HG02938 (cell line): ENCODE measurements at regions not wholly inside any gene's neighbourhood (a gene's known extent, or its start where the extent isn't known, plus 50 kb on each side); places are given as distances from the start of the nearest gene placed in this dataset.
"Not testable (repeated sequence)": the region's sequence is repeated elsewhere in the genome, so short reads cannot be mapped to it uniquely, and the experiment has no call there.

Source experiments
- ATAC-seq: cut with Tn5 transposase; IDR thresholded peaks from one replicate; pipeline ENCODE4 v1.9.1; 2021; ENCODE audit warnings: mild to moderate bottlenecking, moderate library complexity; ENCODE audit not compliant: unreplicated experiment

GRCh38 chr1:206256935-206257334 is 53.6 kb downstream of the SRGAP2 start:
- ATAC-seq, result peak; percentile 97

- ATAC-seq, result not testable (repeated sequence)
These were observed 58.1 kb downstream of the SRGAP2 start for GRCh38 chr1:206261473-206261872.

GRCh38 chr1:206262424-206262823 is 59.1 kb downstream of the SRGAP2 start:
- ATAC-seq, result not testable (repeated sequence)

GRCh38 chr1:206264916-206265315 is 61.6 kb downstream of the SRGAP2 start:
- not testable (repeated sequence) for ATAC-seq

- ATAC-seq, result not testable (repeated sequence)
These were observed 67.8 kb downstream of the SRGAP2 start for GRCh38 chr1:206271153-206271552.

- not testable (repeated sequence) for ATAC-seq
These were observed 69.8 kb downstream of the SRGAP2 start for GRCh38 chr1:206273104-206273503.

GRCh38 chr1:206276143-206276542 is 72.8 kb downstream of the SRGAP2 start:
- ATAC-seq, result not testable (repeated sequence)

- not testable (repeated sequence) for ATAC-seq
These were observed 75.3 kb downstream of the SRGAP2 start for GRCh38 chr1:206278683-206279082.

GRCh38 chr1:206280683-206281082 is 77.3 kb downstream of the SRGAP2 start:
- not testable (repeated sequence) for ATAC-seq

- peak; percentile 54 for ATAC-seq
These were observed 78.7 kb downstream of the SRGAP2 start for GRCh38 chr1:206281912-206282654.

- not testable (repeated sequence) for ATAC-seq
These were observed 82.0 kb downstream of the SRGAP2 start for GRCh38 chr1:206285024-206285960.

- ATAC-seq, result not testable (repeated sequence)
These were observed 84.4 kb downstream of the SRGAP2 start for GRCh38 chr1:206287759-206288158.

GRCh38 chr1:206288453-206288852 is 85.1 kb downstream of the SRGAP2 start:
- ATAC-seq, result not testable (repeated sequence)

GRCh38 chr1:206297145-206298031 is 94.0 kb downstream of the SRGAP2 start:
- ATAC-seq, result not testable (repeated sequence)

- ATAC-seq, result not testable (repeated sequence)
These were observed 94.7 kb downstream of the SRGAP2 start for GRCh38 chr1:206298032-206298392.

- ATAC-seq, result not testable (repeated sequence)
These were observed 95.9 kb downstream of the SRGAP2 start for GRCh38 chr1:206299181-206299791.

GRCh38 chr1:206299942-206300341 is 96.6 kb downstream of the SRGAP2 start:
- not testable (repeated sequence) for ATAC-seq

GRCh38 chr1:206302056-206302455 is 98.7 kb downstream of the SRGAP2 start:
- not testable (repeated sequence) for ATAC-seq

GRCh38 chr1:206307442-206307841 is 104.1 kb downstream of the SRGAP2 start:
- ATAC-seq, result not testable (repeated sequence)

- ATAC-seq, result not testable (repeated sequence)
These were observed 107.6 kb downstream of the SRGAP2 start for GRCh38 chr1:206310948-206311347.
